Mucosa of descending colon (tissue), 3 donors: ENCODE measurements at regions not wholly inside any gene's neighbourhood (a gene's known extent, or its start where the extent isn't known, plus 50 kb on each side); places are given as distances from the start of the nearest gene placed in this dataset.
A peak's percentile ranks its signal among the peaks of the same experiment; 100 is the strongest.
"Not testable (repeated sequence)": the region's sequence is repeated elsewhere in the genome, so short reads cannot be mapped to it uniquely, and the experiment has no call there.

Experiments used
- ATAC-seq: fragments of 200-7000 bp; cut with Tn5 transposase; one replicate; pipeline ENCODE4 v1.9.1; 2020; ENCODE audit warnings: mild to moderate bottlenecking, moderate library complexity
- DNase-seq, 3 donors: peaks; one replicate each; pipeline ENCODE4 v3.0.0-alpha.2; 2020
- H3K36me3 ChIP-seq: fragments of 200-600 bp; one replicate; pipeline ENCODE4 v1.8.0; 2021; ENCODE audit warnings: low read depth, mild to moderate bottlenecking
- H3K4me1 ChIP-seq: fragments of 200-600 bp; one replicate; pipeline ENCODE4 v1.8.0; 2021; ENCODE audit warnings: low read depth, mild to moderate bottlenecking
- H3K4me3 ChIP-seq: fragments of 200-600 bp; one replicate; pipeline ENCODE4 v1.8.0; 2021; ENCODE audit warnings: mild to moderate bottlenecking
- H3K9me3 ChIP-seq: fragments of 200-600 bp; one replicate; pipeline ENCODE4 v1.8.0; 2021; ENCODE audit warnings: mild to moderate bottlenecking
- CTCF ChIP-seq: fragments of 200-600 bp; IDR thresholded peaks from one replicate; pipeline ENCODE4 v1.8.0; 2022; ENCODE audit warnings: antibody characterized with exemption, mild to moderate bottlenecking
- intact Hi-C, 2 donors: fragments of 100-400 bp; cut with DNase I in 1 of 2; cut with micrococcal nuclease in 1 of 2; formaldehyde crosslinking; loops; one replicate each; pipeline versions ENCODE4 v1.11.0 to v1.11.1; 2022; cut with DNase I, micrococcal nuclease
- donor health status: DM: no; HTN: no; CAD: no; lungs with moderate emphysema.
- donor health status: DM: no; HTN: no; CAD: no.
- donor health status: DM: no; HTN: yes; CAD: no.

DNA sequence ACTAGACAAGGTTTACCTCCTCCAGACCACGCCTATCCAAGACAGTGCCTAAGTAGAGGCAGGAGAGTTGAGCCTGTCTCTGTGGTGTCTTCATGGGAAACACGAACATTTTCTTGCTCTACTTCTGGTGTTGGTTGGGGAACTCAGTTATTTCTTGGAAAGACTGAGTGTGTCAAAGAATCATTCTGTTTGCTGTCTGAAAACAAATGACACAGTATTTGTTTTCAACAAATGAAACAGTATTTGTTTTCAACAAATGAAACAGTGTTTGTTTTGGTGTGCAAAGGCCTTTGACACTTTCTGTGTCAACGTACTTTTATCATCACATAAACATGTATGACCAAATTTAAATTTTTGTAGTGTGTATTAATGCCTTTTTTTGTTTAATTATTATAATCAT lies 416.5 kb upstream of the NPAP1 start:
- DNase-seq, H3K4me3 ChIP-seq, intact Hi-C loops, H3K36me3 ChIP-seq, H3K4me1 ChIP-seq, ATAC-seq, H3K9me3 ChIP-seq: not testable (repeated sequence)

- ATAC-seq, DNase-seq, H3K4me1 ChIP-seq, H3K36me3 ChIP-seq, H3K9me3 ChIP-seq, intact Hi-C loops, H3K4me3 ChIP-seq: not testable (repeated sequence)
These were observed 415.2 kb upstream of the NPAP1 start for GRCh38 chr15:24260407-24260806.

DNA sequence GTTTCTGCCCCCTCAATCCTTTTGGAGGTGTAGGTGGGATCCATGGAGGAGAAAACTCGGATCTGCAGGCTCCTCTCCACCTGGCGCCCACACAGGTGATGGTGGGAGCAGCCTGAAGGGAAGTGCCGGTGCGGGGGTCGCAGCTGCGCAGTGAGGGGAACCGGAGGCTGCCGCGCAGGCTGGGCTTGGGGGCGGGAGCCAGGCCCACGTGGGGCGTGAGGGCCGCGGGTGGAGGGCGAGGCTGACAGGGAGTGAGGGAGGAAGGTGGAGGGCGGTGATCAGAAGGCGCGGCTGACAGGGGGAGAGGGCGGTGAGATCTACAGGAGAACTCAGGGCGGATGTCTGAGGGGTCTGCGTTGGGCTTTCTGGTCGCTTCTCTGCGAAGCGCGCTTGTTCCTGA lies 414.7 kb upstream of the NPAP1 start:
- H3K36me3 ChIP-seq, intact Hi-C loops, H3K4me3 ChIP-seq, DNase-seq, H3K4me1 ChIP-seq, H3K9me3 ChIP-seq, ATAC-seq: not testable (repeated sequence)

DNA sequence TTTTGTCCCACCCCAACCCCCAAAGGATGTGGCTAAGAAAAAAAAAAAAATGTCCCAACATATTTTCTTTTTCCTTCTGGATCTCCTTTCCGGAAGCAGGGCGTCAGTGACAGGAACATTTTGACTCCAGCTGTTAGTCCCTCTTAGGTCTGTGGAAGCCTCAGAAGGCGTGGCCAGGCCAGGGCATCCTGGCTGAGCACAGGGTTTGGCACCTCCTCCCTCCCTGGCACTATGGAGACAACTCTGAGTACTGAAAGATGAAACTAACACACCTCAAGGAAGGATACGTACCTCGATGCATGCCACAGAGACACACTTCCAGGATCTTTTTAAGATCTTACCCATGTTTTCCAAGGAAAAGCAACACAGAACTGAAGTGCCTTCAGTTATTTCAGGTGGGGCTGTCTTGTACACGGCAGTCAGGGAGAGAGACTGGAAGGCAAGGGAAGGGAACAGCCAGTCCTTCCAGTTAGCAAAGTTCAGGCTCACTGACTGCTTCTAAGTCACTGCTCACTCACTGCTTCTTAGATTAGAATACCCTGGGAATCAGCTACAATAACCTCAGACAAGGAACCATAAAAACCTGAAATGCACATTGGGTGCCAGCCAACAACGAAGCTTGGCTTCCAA lies 406.9 kb upstream of the NPAP1 start:
- peak in 2 of 3 donors; percentile 34 to 80 for DNase-seq
- peak; percentile 76 for ATAC-seq
- H3K36me3 ChIP-seq, intact Hi-C loops, H3K9me3 ChIP-seq, H3K4me3 ChIP-seq, H3K4me1 ChIP-seq: not testable (repeated sequence)

DNA sequence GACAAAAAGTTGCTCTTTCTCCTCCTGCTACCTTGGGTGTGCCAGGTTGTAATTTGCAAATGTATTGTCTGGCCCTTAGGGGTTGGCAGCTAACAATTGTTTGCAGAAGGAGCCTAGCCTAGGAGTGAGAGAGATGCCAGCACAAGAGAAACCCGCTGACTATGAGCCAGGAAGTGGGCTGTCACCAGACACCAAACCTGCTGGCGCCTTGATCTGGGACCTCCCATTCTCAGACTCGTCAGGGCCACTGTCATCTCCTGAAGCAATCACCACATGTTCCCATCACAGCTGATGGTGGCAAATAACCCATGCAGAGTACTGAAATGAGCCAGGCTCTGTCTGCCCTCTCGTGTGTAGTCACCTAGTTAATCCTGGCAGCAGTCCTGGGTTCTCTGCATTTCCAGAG lies 406.4 kb upstream of the NPAP1 start:
- intact Hi-C loops = no loop called here
- Histone ChIP-seq H3K4me3 (no peak overlapping the region), H3K9me3 (no peaks in the 10 kb centered on the region), H3K36me3 (no peaks in the 10 kb centered on the region), H3K4me1 (peaks cover 4% of the 10 kb centered on the region)
- ATAC-seq (peak; percentile 86), DNase-seq (peak in 2 of 3 donors; percentile 53 to 63)
- TF ChIP-seq CTCF = no peak

DNA sequence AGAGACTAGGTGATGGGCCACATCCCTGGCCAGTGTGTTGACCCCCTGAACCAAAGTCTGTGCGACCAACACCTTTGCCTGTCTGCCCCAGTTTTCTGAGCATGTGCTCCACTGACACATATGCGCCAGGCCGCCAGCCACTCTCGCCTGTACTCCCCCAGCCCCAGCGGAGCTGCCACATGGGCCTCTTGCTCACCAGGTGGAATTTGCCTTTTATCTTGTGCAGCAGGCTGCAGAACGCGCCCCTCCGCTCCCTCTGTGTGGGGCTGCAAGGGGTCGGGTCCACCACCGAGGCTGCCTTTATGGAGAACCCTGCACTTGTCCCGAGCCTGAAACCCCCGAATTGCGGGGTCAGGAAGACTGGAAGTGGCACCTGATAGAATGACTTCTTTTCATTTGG lies 405.7 kb upstream of the NPAP1 start:
- Histone ChIP-seq H3K4me3 (no peak overlapping the region), H3K36me3 (no peaks in the 10 kb centered on the region), H3K9me3 (no peaks in the 10 kb centered on the region), H3K4me1 (peaks cover 4% of the 10 kb centered on the region)
- DNase-seq = peak in 2 of 3 donors; percentile 1 to 27
- no peak for TF ChIP-seq CTCF
- no peak for ATAC-seq
- intact Hi-C loops = no loop called here

DNA sequence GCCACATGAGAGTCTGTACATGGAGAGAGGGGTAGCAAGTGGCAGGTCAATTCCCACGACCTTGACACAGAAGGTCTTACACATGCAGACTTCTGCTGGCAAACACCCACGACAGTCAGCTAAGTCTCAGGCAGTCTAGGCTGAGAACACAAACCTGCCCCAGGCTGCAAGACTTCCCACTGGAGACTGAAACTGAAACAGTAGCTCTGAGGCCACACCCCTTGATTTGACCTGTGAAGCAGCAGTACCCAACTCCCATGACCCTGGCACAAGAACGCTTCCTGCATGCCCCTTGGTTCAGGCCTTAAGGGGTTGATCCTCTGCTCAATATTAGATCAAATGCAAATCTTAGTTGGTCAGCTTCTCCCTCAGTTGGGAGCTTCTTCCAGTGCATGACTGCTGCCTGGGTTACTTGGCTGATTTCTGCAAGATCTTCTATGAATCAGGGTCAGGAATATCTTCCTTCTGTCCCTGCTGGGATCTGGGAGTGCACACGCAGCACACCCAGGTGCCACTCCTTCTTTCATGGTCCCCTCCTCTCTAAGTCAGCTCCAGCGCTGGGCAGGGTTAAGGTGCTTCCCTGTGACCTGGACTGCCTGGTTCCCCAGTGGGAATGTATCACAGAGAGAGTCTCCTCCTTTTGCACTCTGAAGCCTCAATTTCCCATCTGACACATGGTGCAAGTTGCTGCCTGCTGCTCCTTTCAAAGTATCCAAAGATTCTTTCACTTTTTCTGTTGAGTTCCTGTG lies 403.9 kb upstream of the NPAP1 start:
- H3K36me3 ChIP-seq, H3K4me3 ChIP-seq, intact Hi-C loops, H3K9me3 ChIP-seq, H3K4me1 ChIP-seq: not testable (repeated sequence)
- peak in 2 of 3 donors; percentile 53 to 56 for DNase-seq
- ATAC-seq = peak; percentile 74

DNA sequence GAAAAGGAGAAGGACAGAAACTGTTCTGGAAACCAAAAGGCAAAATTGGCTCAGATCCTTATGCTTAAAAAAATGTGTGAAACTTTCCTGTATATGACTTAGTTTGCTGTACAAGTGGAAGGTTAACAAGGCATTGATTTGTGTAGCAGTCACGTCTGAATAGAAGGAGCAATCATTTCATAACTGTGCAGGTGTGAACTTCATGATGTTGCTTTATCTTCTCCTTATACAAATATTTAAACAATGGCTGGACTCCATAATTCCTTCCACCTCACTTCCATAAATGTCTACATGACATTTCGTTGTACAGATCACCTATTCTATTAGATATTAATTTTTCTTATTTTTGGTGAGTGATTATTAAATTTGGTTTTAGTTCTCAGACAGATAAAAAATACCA lies 382.7 kb upstream of the NPAP1 start:
- ATAC-seq = peak; percentile 34

DNA sequence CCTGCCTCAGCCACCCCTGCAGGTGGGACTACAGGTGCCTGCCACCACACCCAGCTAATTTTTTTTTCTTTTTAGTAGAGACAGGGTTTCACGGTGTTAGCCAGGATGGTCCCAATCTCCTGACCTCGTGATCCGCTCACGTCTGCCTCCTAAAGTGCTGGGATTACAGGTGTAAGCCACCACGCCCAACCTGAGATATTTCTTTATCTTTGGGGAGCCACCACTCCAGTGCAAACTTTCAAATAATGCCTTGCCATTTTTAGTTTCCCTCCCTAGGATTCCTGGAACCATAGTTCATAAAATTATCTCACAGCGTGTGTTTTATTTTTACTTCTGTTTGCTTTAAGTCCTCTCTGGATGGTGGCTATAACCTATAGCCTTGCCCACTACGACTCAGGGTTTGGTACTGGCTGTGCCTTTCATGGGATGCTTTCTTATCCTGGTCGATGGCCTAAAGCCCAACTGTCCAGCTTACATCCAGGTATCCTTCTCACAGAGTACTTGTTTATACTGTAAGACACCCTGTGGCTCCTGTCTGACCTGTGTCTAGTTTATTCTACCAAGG lies 374.7 kb upstream of the NPAP1 start:
- H3K4me3 ChIP-seq, intact Hi-C loops, H3K36me3 ChIP-seq, H3K9me3 ChIP-seq, H3K4me1 ChIP-seq: not testable (repeated sequence)
- DNase-seq = peak in 2 of 3 donors; percentile 17 to 20
- ATAC-seq = peak; percentile 73

More for the DNA sequence above, 382.7 kb upstream of the NPAP1 start:
- no peaks in the 10 kb centered on the region for H3K4me1 ChIP-seq
- H3K36me3 ChIP-seq = no peaks in the 10 kb centered on the region
- no peaks in the 10 kb centered on the region for H3K9me3 ChIP-seq
- intact Hi-C loops = no loop called here
- no peak overlapping the region for H3K4me3 ChIP-seq
- TF ChIP-seq CTCF = no peak
- DNase-seq = no peak

DNA sequence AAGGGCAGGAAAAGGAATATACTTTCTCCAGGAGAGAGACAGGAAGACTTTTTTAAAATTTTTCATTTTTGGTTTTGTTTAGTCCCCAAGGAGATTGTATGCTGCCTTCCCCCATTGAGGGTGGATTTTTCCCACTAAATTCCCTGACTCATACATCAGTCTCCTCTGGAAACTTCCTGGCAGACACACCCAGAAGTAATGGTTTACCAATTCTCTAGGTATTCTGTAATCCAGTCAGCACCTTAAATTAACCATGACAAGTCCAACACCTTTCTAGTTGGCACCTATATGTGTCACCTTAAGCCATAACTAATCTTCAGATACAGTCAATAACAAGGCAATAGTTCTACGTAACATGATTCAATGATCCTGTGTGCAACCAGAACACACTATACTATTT lies 373.6 kb upstream of the NPAP1 start:
- H3K9me3 ChIP-seq, H3K4me1 ChIP-seq, intact Hi-C loops, H3K36me3 ChIP-seq, H3K4me3 ChIP-seq: not testable (repeated sequence)
- ATAC-seq (peak; percentile 85), DNase-seq (peak in 1 of 3 donors; percentile 19)

DNA sequence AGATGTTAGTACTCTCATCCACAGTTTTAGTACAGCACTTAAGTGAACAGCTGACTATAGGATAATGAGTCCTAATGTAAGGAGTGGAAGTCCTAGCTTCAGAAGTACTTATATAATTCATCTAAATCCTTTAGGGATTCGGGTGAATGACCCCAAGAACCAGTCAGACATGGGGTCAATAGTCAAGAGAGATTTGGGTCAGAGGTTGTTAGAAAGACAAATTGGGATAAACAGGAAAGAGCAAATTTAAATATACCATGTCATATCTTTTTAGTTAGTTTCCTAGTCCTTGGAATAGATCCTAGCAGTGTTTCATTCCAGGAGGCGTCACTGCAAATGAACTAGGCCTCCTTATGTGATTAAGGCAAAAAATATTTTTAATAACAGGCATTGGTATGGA lies 370.8 kb upstream of the NPAP1 start:
- DNase-seq, H3K4me1 ChIP-seq, H3K9me3 ChIP-seq, ATAC-seq, H3K4me3 ChIP-seq, intact Hi-C loops, H3K36me3 ChIP-seq: not testable (repeated sequence)
